HFFc6 (cell line): ENCODE measurements at regions not wholly inside any gene's neighbourhood (a gene's known extent, or its start where the extent isn't known, plus 50 kb on each side); places are given as distances from the start of the nearest gene placed in this dataset.

ENCODE experiments used
- DNase-seq: peaks from one replicate; pipeline ENCODE4 v3.0.0-alpha.2; 2018
- H3K27ac Mint-ChIP-seq: 2 replicates; pipeline ENCODE4 v1.8.0; 2020; ENCODE audit warnings: mild to moderate bottlenecking, mixed read lengths
- H3K27me3 Mint-ChIP-seq: 2 replicates; pipeline ENCODE4 v1.8.0; 2021; ENCODE audit warnings: mild to moderate bottlenecking, moderate library complexity, mixed read lengths; ENCODE audit not compliant: insufficient read depth
- H3K36me3 Mint-ChIP-seq: 2 replicates; pipeline ENCODE4 v1.8.0; 2021; ENCODE audit warnings: low read depth, mixed read lengths
- H3K4me1 Mint-ChIP-seq: 2 replicates; pipeline ENCODE4 v1.8.0; 2020; ENCODE audit warnings: low read depth, mixed read lengths
- H3K4me3 Mint-ChIP-seq: 2 replicates; pipeline ENCODE4 v1.8.0; 2020; ENCODE audit warnings: mild to moderate bottlenecking, moderate library complexity, mixed read lengths
- H3K9me3 Mint-ChIP-seq: 2 replicates; pipeline ENCODE4 v1.8.0; 2020; ENCODE audit warnings: mild to moderate bottlenecking, mixed read lengths
- CTCF ChIP-seq: fragments of 200-600 bp; sonication (generic); IDR thresholded peaks from 2 replicates; pipeline ENCODE4 v1.5.0; 2021; ENCODE audit warnings: antibody characterized with exemption, mild to moderate bottlenecking

- H3K4me3 Mint-ChIP-seq = peak overlapping the region; percentile 95
- H3K4me1 Mint-ChIP-seq = peaks cover 50% of the 10 kb centered on the region
- H3K9me3 Mint-ChIP-seq = no peaks in the 10 kb centered on the region
- peak overlapping the region; percentile 97 for H3K27ac Mint-ChIP-seq
- DNase-seq = peak; percentile 75
- H3K36me3 Mint-ChIP-seq = peaks cover 9% of the 10 kb centered on the region; the same call in 1 of the 2 replicates
- no peak for TF ChIP-seq CTCF
- no peaks in the 10 kb centered on the region; the same call in 1 of the 2 replicates for H3K27me3 Mint-ChIP-seq
Measured at GRCh38 chr6:105994591-105995390, 91.3 kb upstream of the PRDM1 start.

GRCh38 chr6:105994118-105994590 is 92.0 kb upstream of the PRDM1 start:
- no peaks in the 10 kb centered on the region; the same call in 1 of the 2 replicates for H3K27me3 Mint-ChIP-seq
- H3K36me3 Mint-ChIP-seq = peaks cover 9% of the 10 kb centered on the region; the same call in 1 of the 2 replicates

GRCh38 chr6:105993341-105994117 is 92.6 kb upstream of the PRDM1 start:
- no peak for TF ChIP-seq CTCF
- Mint-ChIP-seq H3K4me3 (peak overlapping the region; percentile 95), H3K36me3 (peaks cover 9% of the 10 kb centered on the region; the same call in 1 of the 2 replicates), H3K4me1 (peaks cover 56% of the 10 kb centered on the region), H3K27ac (peak overlapping the region; percentile 97), H3K27me3 (no peaks in the 10 kb centered on the region; the same call in 1 of the 2 replicates), H3K9me3 (no peaks in the 10 kb centered on the region)
- DNase-seq = no peak

More at GRCh38 chr6:105994118-105994590, 92.0 kb upstream of the PRDM1 start:
- H3K9me3 Mint-ChIP-seq = no peaks in the 10 kb centered on the region
- peak; percentile 1 for DNase-seq
- H3K4me3 Mint-ChIP-seq = peak overlapping the region; percentile 95
- TF ChIP-seq CTCF = no peak
- peak overlapping the region; percentile 97 for H3K27ac Mint-ChIP-seq
- peaks cover 50% of the 10 kb centered on the region for H3K4me1 Mint-ChIP-seq

- DNase-seq = peak; percentile 44
- no peaks in the 10 kb centered on the region for H3K9me3 Mint-ChIP-seq
- H3K36me3 Mint-ChIP-seq = peaks cover 9% of the 10 kb centered on the region; the same call in 1 of the 2 replicates
- peaks cover 67% of the 10 kb centered on the region for H3K4me1 Mint-ChIP-seq
- H3K27ac Mint-ChIP-seq = peak overlapping the region; percentile 55
- TF ChIP-seq CTCF = no peak
- H3K27me3 Mint-ChIP-seq = no peaks in the 10 kb centered on the region; the same call in 1 of the 2 replicates
- H3K4me3 Mint-ChIP-seq = peak overlapping the region; percentile 95
Measured at GRCh38 chr6:105992315-105992961, 93.7 kb upstream of the PRDM1 start.
